ENCODE measurements at regions not wholly inside any gene's neighbourhood (a gene's known extent, or its start where the extent isn't known, plus 50 kb on each side); places are given as distances from the start of the nearest gene placed in this dataset.

GRCh38 chr18:44232500-44232899 is 448.2 kb upstream of the SETBP1 start:
- DNase-seq (ENCODE audit: low spot score), result no peak

- no peak for DNase-seq (ENCODE audit: low spot score)
These were observed 442.2 kb upstream of the SETBP1 start for GRCh38 chr18:44238454-44238853.

- DNase-seq (ENCODE audit: low spot score), result no peak
These were observed 441.8 kb upstream of the SETBP1 start for GRCh38 chr18:44238911-44239310.

GRCh38 chr18:44241020-44241419 is 439.7 kb upstream of the SETBP1 start:
- no peak for DNase-seq (ENCODE audit: low spot score)

- no peak for DNase-seq (ENCODE audit: low spot score)
These were observed 435.7 kb upstream of the SETBP1 start for GRCh38 chr18:44245019-44245418.

GRCh38 chr18:44246001-44246400 is 434.7 kb upstream of the SETBP1 start:
- no peak for DNase-seq (ENCODE audit: low spot score)

GRCh38 chr18:44258086-44258485 is 422.6 kb upstream of the SETBP1 start:
- no peak for DNase-seq (ENCODE audit: low spot score)

GRCh38 chr18:44258576-44258975 is 422.1 kb upstream of the SETBP1 start:
- no peak for DNase-seq (ENCODE audit: low spot score)

- DNase-seq (ENCODE audit: low spot score), result no peak
These were observed 421.1 kb upstream of the SETBP1 start for GRCh38 chr18:44259610-44260009.

GRCh38 chr18:44265437-44265836 is 415.3 kb upstream of the SETBP1 start:
- no peak for DNase-seq (ENCODE audit: low spot score)

- DNase-seq (ENCODE audit: low spot score), result no peak
These were observed 407.4 kb upstream of the SETBP1 start for GRCh38 chr18:44273298-44273697.

GRCh38 chr18:44280479-44280878 is 400.2 kb upstream of the SETBP1 start:
- DNase-seq (ENCODE audit: low spot score), result no peak

GRCh38 chr18:44286049-44286448 is 394.6 kb upstream of the SETBP1 start:
- DNase-seq (ENCODE audit: low spot score), result no peak

GRCh38 chr18:44290366-44290977 is 390.2 kb upstream of the SETBP1 start:
- no peak for DNase-seq (ENCODE audit: low spot score)

- DNase-seq (ENCODE audit: low spot score), result no peak
These were observed 382.1 kb upstream of the SETBP1 start for GRCh38 chr18:44298566-44298965.

GRCh38 chr18:44309185-44309584 is 371.5 kb upstream of the SETBP1 start:
- DNase-seq (ENCODE audit: low spot score), result peak; percentile 9

- DNase-seq (ENCODE audit: low spot score), result no peak
These were observed 359.8 kb upstream of the SETBP1 start for GRCh38 chr18:44320619-44321460.

- DNase-seq (ENCODE audit: low spot score), result no peak
These were observed 358.7 kb upstream of the SETBP1 start for GRCh38 chr18:44321868-44322590.

GRCh38 chr18:44323125-44323524 is 357.6 kb upstream of the SETBP1 start:
- no peak for DNase-seq (ENCODE audit: low spot score)

- no peak for DNase-seq (ENCODE audit: low spot score)
These were observed 356.3 kb upstream of the SETBP1 start for GRCh38 chr18:44324361-44324760.

- DNase-seq (ENCODE audit: low spot score), result peak; percentile 23
These were observed 354.6 kb upstream of the SETBP1 start for GRCh38 chr18:44325903-44326635.

Data from hepatic stellate cell (primary cell).